H9 (cell line): ENCODE measurements at regions not wholly inside any gene's neighbourhood (a gene's known extent, or its start where the extent isn't known, plus 50 kb on each side); places are given as distances from the start of the nearest gene placed in this dataset.

Experiments used
- DNase-seq: peaks from one replicate; pipeline ENCODE4 v3.0.0-alpha.2; 2017
- H2AFZ ChIP-seq: one replicate; pipeline ENCODE4 v1.6.1; 2013; ENCODE audit warnings: mild to moderate bottlenecking, low read length, control low read depth, moderate library complexity
- H2AK5ac ChIP-seq: 2 replicates; pipeline ENCODE4 v1.6.1; 2013; ENCODE audit warnings: low read length, control low read depth, mixed read lengths; ENCODE audit not compliant: insufficient read length
- H2BK120ac ChIP-seq: one replicate; pipeline ENCODE4 v1.6.1; 2013; ENCODE audit warnings: low read depth, mild to moderate bottlenecking, low read length, control low read depth, inconsistent platforms; ENCODE audit not compliant: poor library complexity, severe bottlenecking
- H2BK12ac ChIP-seq: 2 replicates; pipeline ENCODE4 v1.6.1; 2013; ENCODE audit warnings: low read length, control low read depth, mixed read lengths, low read depth; ENCODE audit not compliant: insufficient read length
- H2BK15ac ChIP-seq: 2 replicates; pipeline ENCODE4 v1.6.1; 2013; ENCODE audit warnings: low read depth, low read length, control low read depth
- H2BK20ac ChIP-seq: one replicate; pipeline ENCODE4 v1.6.1; 2013; ENCODE audit warnings: low read depth, mild to moderate bottlenecking, low read length, control low read depth, inconsistent platforms; ENCODE audit not compliant: poor library complexity, severe bottlenecking
- H2BK5ac ChIP-seq: 2 replicates; pipeline ENCODE4 v1.6.1; 2013; ENCODE audit warnings: low read length, control low read depth, mixed read lengths; ENCODE audit not compliant: insufficient read length
- H3K14ac ChIP-seq: 2 replicates; pipeline ENCODE4 v1.6.1; 2013; ENCODE audit warnings: low read length, control low read depth; ENCODE audit not compliant: insufficient read depth
- H3K18ac ChIP-seq: 2 replicates; pipeline ENCODE4 v1.6.1; 2013; ENCODE audit warnings: low read depth, mild to moderate bottlenecking, mixed read lengths, low read length, control low read depth; ENCODE audit not compliant: insufficient read length
- H3K23ac ChIP-seq: 2 replicates; pipeline ENCODE4 v1.6.1; 2013; ENCODE audit warnings: low read length, control low read depth, mixed read lengths, low read depth; ENCODE audit not compliant: insufficient read length
- H3K23me2 ChIP-seq: 2 replicates; pipeline ENCODE4 v1.6.1; 2013; ENCODE audit warnings: low read depth, mild to moderate bottlenecking, mixed read lengths, low read length, control low read depth; ENCODE audit not compliant: insufficient read length, poor library complexity, severe bottlenecking
- H3K27ac ChIP-seq: 2 replicates; pipeline ENCODE4 v1.5.1; 2013; ENCODE audit warnings: low read length, control low read depth, mixed read lengths, low read depth; ENCODE audit not compliant: insufficient read length
- H3K27me3 ChIP-seq: 2 replicates; pipeline ENCODE4 v1.6.1; 2013; ENCODE audit warnings: low read length, control low read depth, inconsistent platforms; ENCODE audit not compliant: insufficient read depth
- H3K4ac ChIP-seq: 2 replicates; pipeline ENCODE4 v1.6.1; 2013; ENCODE audit warnings: low read depth, mild to moderate bottlenecking, control low read depth, inconsistent platforms, low read length, moderate library complexity
- H3K4me1 ChIP-seq: 2 replicates; pipeline ENCODE4 v1.6.1; 2013; ENCODE audit warnings: low read length, control low read depth, inconsistent platforms; ENCODE audit not compliant: insufficient read depth
- H3K4me2 ChIP-seq: 2 replicates; pipeline ENCODE4 v1.6.1; 2013; ENCODE audit warnings: low read length, control low read depth, mixed read lengths; ENCODE audit not compliant: insufficient read length, insufficient read depth
- H3K56ac ChIP-seq: 2 replicates; pipeline ENCODE4 v1.6.1; 2013; ENCODE audit warnings: low read depth, mild to moderate bottlenecking, mixed read lengths, low read length, control low read depth; ENCODE audit not compliant: insufficient read length
- H3K79me1 ChIP-seq: 2 replicates; pipeline ENCODE4 v1.6.1; 2013; ENCODE audit warnings: low read depth, mild to moderate bottlenecking, moderate library complexity, low read length, control low read depth, inconsistent platforms; ENCODE audit not compliant: insufficient read depth, poor library complexity, severe bottlenecking
- H3K79me2 ChIP-seq: 2 replicates; pipeline ENCODE4 v1.6.1; 2013; ENCODE audit warnings: low read length, control low read depth, inconsistent platforms; ENCODE audit not compliant: insufficient read depth
- H3K9ac ChIP-seq: 2 replicates; pipeline ENCODE4 v1.6.1; 2013; ENCODE audit warnings: low read length, control low read depth, mixed read lengths; ENCODE audit not compliant: insufficient read length; ENCODE audit errors: extremely low read depth
- H3K9me3 ChIP-seq: one replicate; pipeline ENCODE4 v1.6.1; 2013; ENCODE audit warnings: low read depth, low read length, inconsistent platforms; ENCODE audit not compliant: control insufficient read depth
- H3T11ph ChIP-seq: one replicate; pipeline ENCODE4 v1.6.1; 2013; ENCODE audit warnings: mild to moderate bottlenecking, low read length, control low read depth, inconsistent platforms
- H4K20me1 ChIP-seq: one replicate; pipeline ENCODE4 v1.6.1; 2013; ENCODE audit not compliant: control insufficient read depth, insufficient read length, insufficient read depth
- H4K5ac ChIP-seq: 2 replicates; pipeline ENCODE4 v1.6.1; 2013; ENCODE audit warnings: low read depth, mild to moderate bottlenecking, mixed read lengths, low read length, control low read depth; ENCODE audit not compliant: insufficient read length
- H4K8ac ChIP-seq: replicated peaks from 2 replicates; pipeline ENCODE4 v1.6.1; 2013; ENCODE audit warnings: low read length, control low read depth, mixed read lengths, low read depth; ENCODE audit not compliant: insufficient read length
- H4K91ac ChIP-seq: 2 replicates; pipeline ENCODE4 v1.6.1; 2013; ENCODE audit warnings: low read depth, mild to moderate bottlenecking, moderate library complexity, mixed read lengths, low read length, control low read depth; ENCODE audit not compliant: insufficient read length
- H3K27ac Mint-ChIP-seq, 3 experiments: 2 replicates in 2 of 3; 3 replicates in 1 of 3; pipeline ENCODE4 v1.8.0; 2020 to 2021; ENCODE audit warnings: mixed read lengths in 3 of 3, mild to moderate bottlenecking in 1 of 3, moderate library complexity in 1 of 3
- H3K27me3 Mint-ChIP-seq: 2 replicates; pipeline ENCODE4 v1.8.0; 2021; ENCODE audit warnings: low read depth, mild to moderate bottlenecking, moderate library complexity, mixed read lengths
- H3K36me3 Mint-ChIP-seq, 3 experiments: 2 replicates in 2 of 3; 3 replicates in 1 of 3; pipeline ENCODE4 v1.8.0; 2020 to 2021; ENCODE audit warnings: low read depth in 3 of 3, mixed read lengths in 3 of 3; ENCODE audit not compliant: insufficient read depth in 1 of 3
- H3K4me1 Mint-ChIP-seq, 2 experiments: 2 replicates each; pipeline ENCODE4 v1.8.0; 2020; ENCODE audit warnings: mixed read lengths in 2 of 2
- H3K4me3 Mint-ChIP-seq, 2 experiments: 2 replicates in 1 of 2; 3 replicates in 1 of 2; pipeline ENCODE4 v1.8.0; 2020 to 2021; ENCODE audit warnings: mild to moderate bottlenecking in 2 of 2, mixed read lengths in 2 of 2, moderate library complexity in 1 of 2
- H3K9me3 Mint-ChIP-seq, 2 experiments: 2 replicates in 1 of 2; 3 replicates in 1 of 2; pipeline ENCODE4 v1.8.0; 2020; ENCODE audit warnings: mild to moderate bottlenecking in 2 of 2, mixed read lengths in 2 of 2, moderate library complexity in 1 of 2
- CTCF ChIP-seq: fragments of 200-600 bp; sonication (generic); conservative IDR thresholded peaks from 3 replicates; pipeline ENCODE4 v1.8.0; 2021; ENCODE audit warnings: antibody characterized with exemption, mild to moderate bottlenecking
- WGBS: extraction: QIAGEN DNeasy Blood & Tissue Kit; methylation state at CpG from one replicate; pipeline ENCODE4 v1.1.7; 2013; ENCODE audit warnings: missing lambda C conversion rate, low lambda C conversion rate, mixed read lengths; ENCODE audit not compliant: insufficient read length; ENCODE audit errors: extremely low coverage; 5-methylcytosine and 5-hydroxymethylcytosine counted together

GRCh38 chr7:47185839-47186238 lies 396.1 kb downstream of the TNS3 start:
- Histone ChIP-seq H2BK12ac (no peak overlapping the region), H3K79me2 (no peaks in the 10 kb centered on the region), H2BK5ac (no peak overlapping the region), H2AK5ac (no peak overlapping the region), H4K91ac (no peak overlapping the region), H4K20me1 (no peaks in the 10 kb centered on the region), H2BK15ac (no peak overlapping the region), H3K18ac (no peak overlapping the region), H3K4me1 (no peaks in the 10 kb centered on the region), H3K79me1 (no peaks in the 10 kb centered on the region), H3K4me2 (no peak overlapping the region), H3K27ac (no peak overlapping the region), H2AFZ (no peak overlapping the region), H4K5ac (no peak overlapping the region), H3K14ac (no peak overlapping the region), H3K27me3 (no peaks in the 10 kb centered on the region), H3K23me2 (no peaks in the 10 kb centered on the region), H3T11ph (no peak overlapping the region), H3K56ac (no peak overlapping the region), H2BK120ac (no peak overlapping the region), H3K9me3 (no peaks in the 10 kb centered on the region), H2BK20ac (no peak overlapping the region), H3K9ac (no peak overlapping the region), H4K8ac (no peak overlapping the region), H3K23ac (no peak overlapping the region), H3K4ac (no peak overlapping the region)
- TF ChIP-seq CTCF: no peak
- Mint-ChIP-seq H3K27ac (no peak overlapping the region; a peak in 1 of 7 replicates), H3K4me3 (no peak overlapping the region), H3K36me3 (no peaks in the 10 kb centered on the region), H3K4me1 (peaks cover 8 to 10% of the 10 kb centered on the region in 2 experiments), H3K27me3 (peaks cover 12% of the 10 kb centered on the region), H3K9me3 (no peaks in the 10 kb centered on the region)
- no peak for DNase-seq
- WGBS: no CpG with 5 or more reads among the region's 7 CpGs
